BLaER1 (cell line): ENCODE measurements at regions not wholly inside any gene's neighbourhood (a gene's known extent, or its start where the extent isn't known, plus 50 kb on each side); places are given as distances from the start of the nearest gene placed in this dataset.
A peak's percentile ranks its signal among the peaks of the same experiment; 100 is the strongest.
"Not testable (repeated sequence)": the region's sequence is repeated elsewhere in the genome, so short reads cannot be mapped to it uniquely, and the experiment has no call there.

Source experiments
- H3K27ac ChIP-seq: shearing (Covaris generic); formaldehyde crosslinking; 2 replicates; pipeline ENCODE4 v1.8.1; 2022
- H3K27me3 ChIP-seq: shearing (Covaris generic); formaldehyde crosslinking; 2 replicates; pipeline ENCODE4 v1.8.1; 2022
- H3K36me3 ChIP-seq: shearing (Covaris generic); formaldehyde crosslinking; 2 replicates; pipeline ENCODE4 v1.8.1; 2022
- H3K4me1 ChIP-seq: shearing (Covaris generic); formaldehyde crosslinking; 2 replicates; pipeline ENCODE4 v1.8.1; 2022
- H3K4me2 ChIP-seq: shearing (Covaris generic); formaldehyde crosslinking; 2 replicates; pipeline ENCODE4 v1.8.1; 2022
- H3K4me3 ChIP-seq: shearing (Covaris generic); formaldehyde crosslinking; 2 replicates; pipeline ENCODE4 v1.8.1; 2022
- H3K9ac ChIP-seq: shearing (Covaris generic); formaldehyde crosslinking; 2 replicates; pipeline ENCODE4 v1.8.1; 2022
- H3K9me3 ChIP-seq: shearing (Covaris generic); formaldehyde crosslinking; 2 replicates; pipeline ENCODE4 v1.8.1; 2022
- H4K20me1 ChIP-seq: shearing (Covaris generic); formaldehyde crosslinking; 2 replicates; pipeline ENCODE4 v1.8.1; 2022
- Cebpa-rat ChIP-seq: shearing (Covaris generic); IDR thresholded peaks from 2 replicates; pipeline ENCODE4 v1.8.1; 2022

GRCh38 chr16:7914748-7915147, 582.1 kb downstream of the RBFOX1 start:
- no peaks in the 10 kb centered on the region for H3K9me3 ChIP-seq
- no peaks in the 10 kb centered on the region for H3K4me1 ChIP-seq
- H3K4me2 ChIP-seq: no peak overlapping the region
- no peaks in the 10 kb centered on the region for H3K36me3 ChIP-seq
- H3K27ac ChIP-seq: no peak overlapping the region
- no peak overlapping the region for H3K9ac ChIP-seq
- no peaks in the 10 kb centered on the region for H4K20me1 ChIP-seq
- no peak overlapping the region for H3K4me3 ChIP-seq
- TF ChIP-seq Cebpa-rat: no peak
- no peaks in the 10 kb centered on the region for H3K27me3 ChIP-seq

GRCh38 chr16:7912132-7912531, 579.5 kb downstream of the RBFOX1 start:
- Histone ChIP-seq H4K20me1 (no peaks in the 10 kb centered on the region), H3K4me1 (no peaks in the 10 kb centered on the region), H3K4me2 (no peak overlapping the region), H3K4me3 (no peak overlapping the region), H3K27me3 (no peaks in the 10 kb centered on the region), H3K27ac (no peak overlapping the region), H3K9ac (no peak overlapping the region), H3K9me3 (no peaks in the 10 kb centered on the region), H3K36me3 (no peaks in the 10 kb centered on the region)
- no peak for TF ChIP-seq Cebpa-rat

GRCh38 chr16:7910116-7910515, 577.5 kb downstream of the RBFOX1 start:
- Histone ChIP-seq H3K27ac (no peak overlapping the region), H3K4me3 (no peak overlapping the region), H3K9ac (no peak overlapping the region), H3K27me3 (no peaks in the 10 kb centered on the region), H3K4me1 (no peaks in the 10 kb centered on the region), H3K36me3 (no peaks in the 10 kb centered on the region), H3K4me2 (no peak overlapping the region), H3K9me3 (no peaks in the 10 kb centered on the region), H4K20me1 (no peaks in the 10 kb centered on the region)
- TF ChIP-seq Cebpa-rat: no peak

GRCh38 chr16:7888411-7888810, 555.8 kb downstream of the RBFOX1 start:
- no peaks in the 10 kb centered on the region for H4K20me1 ChIP-seq
- no peak overlapping the region for H3K4me2 ChIP-seq
- H3K4me3 ChIP-seq: no peak overlapping the region
- TF ChIP-seq Cebpa-rat: no peak
- no peaks in the 10 kb centered on the region for H3K9me3 ChIP-seq
- no peak overlapping the region for H3K27ac ChIP-seq
- no peak overlapping the region for H3K9ac ChIP-seq
- H3K36me3 ChIP-seq: no peaks in the 10 kb centered on the region
- H3K27me3 ChIP-seq: no peaks in the 10 kb centered on the region
- no peaks in the 10 kb centered on the region for H3K4me1 ChIP-seq

- no peak overlapping the region for H3K27ac ChIP-seq
- no peaks in the 10 kb centered on the region for H3K36me3 ChIP-seq
- TF ChIP-seq Cebpa-rat: no peak
- H4K20me1 ChIP-seq: no peaks in the 10 kb centered on the region
- no peaks in the 10 kb centered on the region for H3K4me1 ChIP-seq
- H3K9me3 ChIP-seq: no peaks in the 10 kb centered on the region
- no peaks in the 10 kb centered on the region for H3K27me3 ChIP-seq
- H3K9ac ChIP-seq: no peak overlapping the region
- H3K4me2 ChIP-seq: no peak overlapping the region
- H3K4me3 ChIP-seq: no peak overlapping the region
These were observed 554.7 kb downstream of the RBFOX1 start for GRCh38 chr16:7887316-7887715.

GRCh38 chr16:7871979-7872378, 539.3 kb downstream of the RBFOX1 start:
- Histone ChIP-seq H4K20me1 (no peaks in the 10 kb centered on the region), H3K4me2 (no peak overlapping the region), H3K36me3 (no peaks in the 10 kb centered on the region), H3K4me3 (no peak overlapping the region), H3K9me3 (no peaks in the 10 kb centered on the region), H3K27me3 (no peaks in the 10 kb centered on the region), H3K4me1 (no peaks in the 10 kb centered on the region), H3K9ac (no peak overlapping the region), H3K27ac (no peak overlapping the region)
- TF ChIP-seq Cebpa-rat: no peak

- H3K9ac ChIP-seq: no peak overlapping the region
- H3K4me2 ChIP-seq: no peak overlapping the region
- no peaks in the 10 kb centered on the region for H3K4me1 ChIP-seq
- H3K36me3 ChIP-seq: no peaks in the 10 kb centered on the region
- H4K20me1 ChIP-seq: no peaks in the 10 kb centered on the region
- H3K27ac ChIP-seq: no peak overlapping the region
- no peak overlapping the region for H3K4me3 ChIP-seq
- no peaks in the 10 kb centered on the region for H3K27me3 ChIP-seq
- TF ChIP-seq Cebpa-rat: no peak
- H3K9me3 ChIP-seq: no peaks in the 10 kb centered on the region
These were observed 538.7 kb downstream of the RBFOX1 start for GRCh38 chr16:7871371-7871770.

- no peak overlapping the region for H3K4me2 ChIP-seq
- no peaks in the 10 kb centered on the region for H3K4me1 ChIP-seq
- H3K27ac ChIP-seq: no peak overlapping the region
- no peaks in the 10 kb centered on the region for H3K27me3 ChIP-seq
- no peaks in the 10 kb centered on the region for H3K36me3 ChIP-seq
- H3K4me3 ChIP-seq: no peak overlapping the region
- no peak for TF ChIP-seq Cebpa-rat
- H3K9ac ChIP-seq: no peak overlapping the region
- H4K20me1 ChIP-seq: no peaks in the 10 kb centered on the region
- no peaks in the 10 kb centered on the region for H3K9me3 ChIP-seq
These were observed 535.2 kb downstream of the RBFOX1 start for GRCh38 chr16:7867831-7868230.

- no peak for TF ChIP-seq Cebpa-rat
- H3K36me3 ChIP-seq: no peaks in the 10 kb centered on the region
- H3K4me3 ChIP-seq: no peak overlapping the region
- no peaks in the 10 kb centered on the region for H4K20me1 ChIP-seq
- H3K4me2 ChIP-seq: no peak overlapping the region
- no peak overlapping the region for H3K9ac ChIP-seq
- peaks cover 14% of the 10 kb centered on the region for H3K4me1 ChIP-seq
- H3K9me3 ChIP-seq: no peaks in the 10 kb centered on the region
- H3K27me3 ChIP-seq: no peaks in the 10 kb centered on the region
- H3K27ac ChIP-seq: no peak overlapping the region
These were observed 533.5 kb downstream of the RBFOX1 start for GRCh38 chr16:7866144-7866543.

- H3K27ac ChIP-seq, H3K36me3 ChIP-seq, H3K27me3 ChIP-seq, H3K4me3 ChIP-seq, H3K4me2 ChIP-seq, H4K20me1 ChIP-seq, H3K9ac ChIP-seq, H3K9me3 ChIP-seq: not testable (repeated sequence)
- H3K4me1 ChIP-seq: peaks cover 14% of the 10 kb centered on the region
These were observed 532.7 kb downstream of the RBFOX1 start for GRCh38 chr16:7865393-7865792.

- H3K9ac ChIP-seq: no peak overlapping the region
- H3K4me2 ChIP-seq: peak overlapping the region; percentile 36
- peaks cover 14% of the 10 kb centered on the region for H3K4me1 ChIP-seq
- no peaks in the 10 kb centered on the region for H3K36me3 ChIP-seq
- H4K20me1 ChIP-seq: no peaks in the 10 kb centered on the region
- no peak overlapping the region for H3K27ac ChIP-seq
- H3K9me3 ChIP-seq: no peaks in the 10 kb centered on the region
- H3K4me3 ChIP-seq: no peak overlapping the region
- TF ChIP-seq Cebpa-rat: no peak
- H3K27me3 ChIP-seq: no peaks in the 10 kb centered on the region
These were observed 529.4 kb downstream of the RBFOX1 start for GRCh38 chr16:7861891-7862582.
